ENCODE measurements at regions not wholly inside any gene's neighbourhood (a gene's known extent, or its start where the extent isn't known, plus 50 kb on each side); places are given as distances from the start of the nearest gene placed in this dataset.

GRCh38 chr6:141501616-141502015 lies 631.1 kb upstream of the GJE1 start:
- Histone ChIP-seq H3K27ac (no peak overlapping the region), H3K4me3 (no peak overlapping the region), H3K36me3 (no peaks in the 10 kb centered on the region), H3K4me1 (no peaks in the 10 kb centered on the region), H3K9me3 (peaks cover 0 to 20% (median 15%) of the 10 kb centered on the region in 12 donors), H3K27me3 (no peaks in the 10 kb centered on the region)
- 56 to 82% (median 64%) methylated on average over 1 of the region's 1 CpG for WGBS, 4 donors
- no peak for DNase-seq
- ATAC-seq, result no peak
- intact Hi-C loops (cut with DNase I), result no loop called here
- TF ChIP-seq POLR2A (IDR thresholded peaks at IDR 0.05), result no peak
- TF ChIP-seq, protein P1, sequence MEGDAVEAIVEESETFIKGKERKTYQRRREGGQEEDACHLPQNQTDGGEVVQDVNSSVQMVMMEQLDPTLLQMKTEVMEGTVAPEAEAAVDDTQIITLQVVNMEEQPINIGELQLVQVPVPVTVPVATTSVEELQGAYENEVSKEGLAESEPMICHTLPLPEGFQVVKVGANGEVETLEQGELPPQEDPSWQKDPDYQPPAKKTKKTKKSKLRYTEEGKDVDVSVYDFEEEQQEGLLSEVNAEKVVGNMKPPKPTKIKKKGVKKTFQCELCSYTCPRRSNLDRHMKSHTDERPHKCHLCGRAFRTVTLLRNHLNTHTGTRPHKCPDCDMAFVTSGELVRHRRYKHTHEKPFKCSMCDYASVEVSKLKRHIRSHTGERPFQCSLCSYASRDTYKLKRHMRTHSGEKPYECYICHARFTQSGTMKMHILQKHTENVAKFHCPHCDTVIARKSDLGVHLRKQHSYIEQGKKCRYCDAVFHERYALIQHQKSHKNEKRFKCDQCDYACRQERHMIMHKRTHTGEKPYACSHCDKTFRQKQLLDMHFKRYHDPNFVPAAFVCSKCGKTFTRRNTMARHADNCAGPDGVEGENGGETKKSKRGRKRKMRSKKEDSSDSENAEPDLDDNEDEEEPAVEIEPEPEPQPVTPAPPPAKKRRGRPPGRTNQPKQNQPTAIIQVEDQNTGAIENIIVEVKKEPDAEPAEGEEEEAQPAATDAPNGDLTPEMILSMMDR (IDR thresholded peaks at IDR 0.05), result no peak

- intact Hi-C loops (cut with DNase I), result no loop called here
- no peaks in the 10 kb centered on the region for H3K27me3 ChIP-seq
- 92 to 93% (median 93%) methylated on average over 3 of the region's 3 CpGs for WGBS, 4 donors
Observed at GRCh38 chr6:141498977-141499376, 633.7 kb upstream of the GJE1 start.

GRCh38 chr6:141492521-141493284 lies 640.0 kb upstream of the GJE1 start:
- Histone ChIP-seq H3K4me1 (peaks cover 0 to 4% (median 0%) of the 10 kb centered on the region in 12 donors), H3K36me3 (no peaks in the 10 kb centered on the region), H3K4me3 (no peak overlapping the region), H3K27ac (no peak overlapping the region), H3K9me3 (no peaks in the 10 kb centered on the region), H3K27me3 (no peaks in the 10 kb centered on the region)
- no peak for DNase-seq
- no peak for TF ChIP-seq POLR2A (IDR thresholded peaks at IDR 0.05)
- TF ChIP-seq, protein P1 (IDR thresholded peaks at IDR 0.05), result no peak
- WGBS, 4 donors, result 94 to 97% (median 94%) methylated on average over 2 of the region's 2 CpGs
- intact Hi-C loops (cut with DNase I), result no loop called here
- no peak for ATAC-seq

More at GRCh38 chr6:141498977-141499376, 633.7 kb upstream of the GJE1 start:
- ATAC-seq (no peak), DNase-seq (no peak)
- TF ChIP-seq, protein P1 (IDR thresholded peaks at IDR 0.05), result no peak
- no peak for TF ChIP-seq POLR2A (IDR thresholded peaks at IDR 0.05)
- Histone ChIP-seq H3K27ac (no peak overlapping the region), H3K9me3 (no peaks in the 10 kb centered on the region), H3K36me3 (no peaks in the 10 kb centered on the region), H3K4me3 (no peak overlapping the region), H3K4me1 (no peaks in the 10 kb centered on the region)

- Histone ChIP-seq H3K27ac (no peak overlapping the region), H3K4me1 (peaks cover 0 to 4% (median 0%) of the 10 kb centered on the region in 12 donors), H3K4me3 (no peak overlapping the region), H3K27me3 (no peaks in the 10 kb centered on the region), H3K9me3 (no peaks in the 10 kb centered on the region), H3K36me3 (no peaks in the 10 kb centered on the region)
- intact Hi-C loops (cut with DNase I), result no loop called here
- TF ChIP-seq, protein P1 (IDR thresholded peaks at IDR 0.05), result no peak
- no peak for TF ChIP-seq POLR2A (IDR thresholded peaks at IDR 0.05)
- ATAC-seq, result no peak
- DNase-seq, result no peak
Observed at GRCh38 chr6:141491684-141492083, 641.0 kb upstream of the GJE1 start.

Measured in heart left ventricle (tissue), 16 donors.